H1 (cell line): ENCODE measurements at regions not wholly inside any gene's neighbourhood (a gene's known extent, or its start where the extent isn't known, plus 50 kb on each side); places are given as distances from the start of the nearest gene placed in this dataset.
"Not testable (repeated sequence)": the region's sequence is repeated elsewhere in the genome, so short reads cannot be mapped to it uniquely, and the experiment has no call there.

Source experiments
- CTCF ChIA-PET: fragments of 300-600 bp; sonication (Branson Sonifier 250); formaldehyde crosslinking; loops from one replicate; lab custom pipeline; 2021; ENCODE audit not compliant: partially characterized antibody; lab: Charles Lee
- POLR2A ChIA-PET: fragments of 300-600 bp; sonication (Branson Sonifier 250); formaldehyde crosslinking; loops from one replicate; lab custom pipeline; 2021; ENCODE audit warnings: inconsistent platforms; ENCODE audit not compliant: partially characterized antibody; lab: Charles Lee
- DNase-seq, 2 experiments: peaks; one replicate each; pipeline versions ENCODE4 v3.0.0 to v3.0.0-alpha.2; 2010 to 2022; ENCODE audit warnings: low spot score in 2 of 2, low read depth in 1 of 2, mixed read lengths in 1 of 2
- FAIRE-seq: peaks from 2 replicates; lab custom pipeline; 2011; peaks lifted over from hg19 to GRCh38; lab: Jason Lieb, UNC
- H2AFZ ChIP-seq: 2 replicates; pipeline ENCODE4 v1.8.1; 2012; ENCODE audit warnings: low read length, inconsistent platforms
- H2AK5ac ChIP-seq: 2 replicates; pipeline ENCODE4 v1.6.1; 2013; ENCODE audit warnings: low read depth, low read length
- H2BK120ac ChIP-seq: replicated peaks from 2 replicates; pipeline ENCODE3; 2013; ENCODE audit warnings: low read depth, low read length, inconsistent platforms
- H2BK12ac ChIP-seq: 2 replicates; pipeline ENCODE4 v1.6.1; 2013; ENCODE audit warnings: low read depth, low read length
- H2BK15ac ChIP-seq: 2 replicates; pipeline ENCODE4 v1.6.1; 2013; ENCODE audit warnings: low read length
- H2BK20ac ChIP-seq: 2 replicates; pipeline ENCODE4 v1.6.1; 2013; ENCODE audit warnings: low read length
- H2BK5ac ChIP-seq: 2 replicates; pipeline ENCODE4 v1.6.1; 2013; ENCODE audit warnings: low read depth, low read length
- H3K14ac ChIP-seq: 2 replicates; pipeline ENCODE4 v1.6.1; 2013; ENCODE audit warnings: inconsistent platforms; ENCODE audit not compliant: insufficient read length
- H3K18ac ChIP-seq: 2 replicates; pipeline ENCODE4 v1.6.1; 2013; ENCODE audit warnings: low read length; ENCODE audit errors: extremely low read depth
- H3K23ac ChIP-seq: 2 replicates; pipeline ENCODE4 v1.6.1; 2013; ENCODE audit warnings: inconsistent platforms; ENCODE audit not compliant: insufficient read length
- H3K23me2 ChIP-seq: 2 replicates; pipeline ENCODE4 v1.6.1; 2013; ENCODE audit warnings: low read depth, low read length
- H3K27ac ChIP-seq: 2 replicates; pipeline ENCODE4 v1.6.1; 2011; ENCODE audit warnings: low read depth, low read length, inconsistent platforms
- H3K27me3 ChIP-seq, 4 experiments: replicated peaks in 1 of 4; 1 replicate in 1 of 4; 2 replicates in 3 of 4; pipeline versions ENCODE4 v1.6.1 to v1.8.1; 2011 to 2013; ENCODE audit warnings: low read length in 3 of 4, mild to moderate bottlenecking in 3 of 4, inconsistent platforms in 2 of 4, mixed read lengths in 2 of 4, moderate library complexity in 1 of 4; ENCODE audit not compliant: control insufficient read depth in 3 of 4, insufficient read depth in 3 of 4; ENCODE audit errors: extremely low read depth in 1 of 4
- H3K36me3 ChIP-seq, 4 experiments: 2 replicates each; pipeline versions ENCODE4 v1.6.1 to v1.8.1; 2011 to 2013; ENCODE audit warnings: mild to moderate bottlenecking in 4 of 4, low read length in 3 of 4, moderate library complexity in 2 of 4, control low read depth in 1 of 4, inconsistent platforms in 1 of 4; ENCODE audit not compliant: insufficient read depth in 4 of 4, control insufficient read depth in 2 of 4
- H3K4ac ChIP-seq: replicated peaks from 2 replicates; pipeline ENCODE3; 2013; ENCODE audit warnings: low read length, low read depth, mixed read lengths, inconsistent platforms; ENCODE audit not compliant: insufficient read length
- H3K4me1 ChIP-seq, 4 experiments: replicated peaks in 1 of 4; 1 replicate in 1 of 4; 2 replicates in 3 of 4; pipeline versions ENCODE4 v1.6.1 to v1.8.1; 2011 to 2013; ENCODE audit warnings: low read length in 3 of 4, inconsistent platforms in 2 of 4, mixed read lengths in 1 of 4; ENCODE audit not compliant: insufficient read depth in 4 of 4, control insufficient read depth in 3 of 4
- H3K4me2 ChIP-seq, 2 experiments: 2 replicates each; pipeline versions ENCODE4 v1.6.1 to v1.8.1; 2011 to 2013; ENCODE audit warnings: low read depth in 2 of 2, low read length in 2 of 2, control low read depth in 1 of 2, inconsistent platforms in 1 of 2, mild to moderate bottlenecking in 1 of 2; ENCODE audit not compliant: insufficient read depth in 1 of 2
- H3K4me3 ChIP-seq, 4 experiments: fragments of 200-600, 300-600 bp in 1 of 4; sonication (generic), shearing (Covaris generic), sonication (Bioruptor Twin) in 1 of 4; 2 replicates each; pipeline versions ENCODE4 v1.5.1 to v1.8.1; 2011 to 2016; ENCODE audit warnings: low read length in 4 of 4, low read depth in 3 of 4, control low read depth in 2 of 4, inconsistent platforms in 2 of 4, mild to moderate bottlenecking in 2 of 4, mixed read lengths in 1 of 4, moderate library complexity in 1 of 4; ENCODE audit not compliant: insufficient read depth in 2 of 4; ENCODE audit errors: extremely low read depth in 1 of 4
- H3K56ac ChIP-seq: replicated peaks from 2 replicates; pipeline ENCODE3; 2013; ENCODE audit warnings: low read depth, mild to moderate bottlenecking, mixed read lengths, low read length, inconsistent platforms; ENCODE audit not compliant: insufficient read length
- H3K79me1 ChIP-seq: 2 replicates; pipeline ENCODE4 v1.6.1; 2013; ENCODE audit warnings: low read depth, low read length, control low read depth
- H3K79me2 ChIP-seq, 2 experiments: 2 replicates each; pipeline versions ENCODE4 v1.6.1 to v1.8.1; 2012 to 2013; ENCODE audit warnings: low read length in 2 of 2, mild to moderate bottlenecking in 2 of 2, inconsistent platforms in 1 of 2; ENCODE audit not compliant: insufficient read depth in 2 of 2, control insufficient read depth in 1 of 2
- H3K9ac ChIP-seq, 4 experiments: replicated peaks in 1 of 4; 1 replicate in 1 of 4; 2 replicates in 3 of 4; pipeline versions ENCODE4 v1.6.1 to v1.8.1; 2011 to 2013; ENCODE audit warnings: low read depth in 3 of 4, low read length in 3 of 4, control low read depth in 2 of 4, mild to moderate bottlenecking in 2 of 4, moderate library complexity in 2 of 4, inconsistent platforms in 1 of 4; ENCODE audit errors: extremely low read depth in 1 of 4
- H3K9me3 ChIP-seq, 2 experiments: 2 replicates each; pipeline versions ENCODE4 v1.6.1 to v1.8.1; 2012 to 2013; ENCODE audit warnings: mild to moderate bottlenecking in 2 of 2, moderate library complexity in 2 of 2, control low read depth in 1 of 2, inconsistent platforms in 1 of 2, low read depth in 1 of 2, low read length in 1 of 2, mixed read lengths in 1 of 2; ENCODE audit not compliant: insufficient read depth in 2 of 2
- H4K20me1 ChIP-seq, 2 experiments: replicated peaks in 1 of 2; 2 replicates each; pipeline versions ENCODE3 to v1.8.1; 2011 to 2013; ENCODE audit warnings: inconsistent platforms in 2 of 2, low read length in 2 of 2, mild to moderate bottlenecking in 1 of 2; ENCODE audit not compliant: insufficient read depth in 2 of 2, control insufficient read depth in 1 of 2
- H4K5ac ChIP-seq: 2 replicates; pipeline ENCODE4 v1.6.1; 2013; ENCODE audit warnings: low read length, low read depth, mixed read lengths, inconsistent platforms; ENCODE audit not compliant: insufficient read length
- H4K8ac ChIP-seq: 2 replicates; pipeline ENCODE4 v1.8.0; 2013; ENCODE audit warnings: mild to moderate bottlenecking, moderate library complexity, low read length, inconsistent platforms; ENCODE audit not compliant: insufficient read depth; ENCODE audit errors: extremely low read depth
- H4K91ac ChIP-seq: replicated peaks from 2 replicates; pipeline ENCODE3; 2013; ENCODE audit warnings: low read length, mixed read lengths, inconsistent platforms; ENCODE audit not compliant: insufficient read length
- WGBS, 2 experiments: shearing (Covaris generic) in 1 of 2; methylation state at CpG; one replicate each; pipeline versions ENCODE4 v1.1.6 to v1.1.7; 2013 to 2015; ENCODE audit warnings: low lambda C conversion rate in 2 of 2, mixed read lengths in 2 of 2, inconsistent platforms in 1 of 2, low coverage in 1 of 2, missing lambda C conversion rate in 1 of 2; ENCODE audit not compliant: insufficient replicate concordance in 2 of 2, insufficient coverage in 1 of 2, insufficient read length in 1 of 2; ENCODE audit errors: extremely low coverage in 1 of 2, missing lambda C conversion rate in 1 of 2; 5-methylcytosine and 5-hydroxymethylcytosine counted together

DNA sequence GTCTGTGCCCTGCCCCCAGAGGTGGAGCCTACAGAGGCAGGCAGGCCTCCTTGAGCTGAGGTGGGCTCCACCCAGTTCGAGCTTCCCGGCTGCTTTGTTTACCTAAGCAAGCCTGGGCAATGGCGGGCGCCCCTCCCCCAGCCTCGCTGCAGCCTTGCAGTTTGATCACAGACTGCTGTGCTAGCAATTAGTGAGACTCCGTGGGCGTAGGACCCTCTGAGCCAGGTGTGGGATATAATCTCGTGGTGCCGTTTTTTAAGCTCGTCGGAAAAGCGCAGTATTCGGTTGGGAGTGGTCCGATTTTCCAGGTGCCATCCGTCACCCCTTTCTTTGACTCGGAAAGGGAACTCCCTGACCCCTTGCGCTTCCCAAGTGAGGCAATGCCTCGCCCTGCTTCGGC lies 383.1 kb upstream of the ZEB2 start:
- H3K9me3 ChIP-seq, H3K23me2 ChIP-seq, H3K23ac ChIP-seq, CTCF ChIA-PET, H3K14ac ChIP-seq, H4K5ac ChIP-seq, H2BK15ac ChIP-seq, H3K9ac ChIP-seq, H3K79me2 ChIP-seq, H3K4ac ChIP-seq, H3K4me1 ChIP-seq, H2AFZ ChIP-seq, H2BK5ac ChIP-seq, H3K27me3 ChIP-seq, H2AK5ac ChIP-seq, H4K8ac ChIP-seq, H4K20me1 ChIP-seq, H3K18ac ChIP-seq, H2BK20ac ChIP-seq, H4K91ac ChIP-seq, H3K36me3 ChIP-seq, H3K79me1 ChIP-seq, FAIRE-seq, H2BK12ac ChIP-seq, H3K56ac ChIP-seq, H2BK120ac ChIP-seq, H3K27ac ChIP-seq: not testable (repeated sequence)
- POLR2A ChIA-PET, result interaction anchor here (0.7 to 1.0 kb wide), 2 partner anchors 195 to 263 kb away, joined by 3 read pairs; no protein-coding TSS in a partner anchor
- Histone ChIP-seq H3K4me3 (peak overlapping the region in 1 of 4 experiments; percentile 31; a peak in 1 of 8 replicates), H3K4me2 (peak overlapping the region; percentile 21 to 70; a peak in 2 of 4 replicates)
- DNase-seq, result peak in 1 of 2 experiments; percentile 53
- WGBS, 2 experiments, result 67% methylated on average over 14 of the region's 19 CpGs; no CpG with 5 or more reads in 1 of the 2 experiments

DNA sequence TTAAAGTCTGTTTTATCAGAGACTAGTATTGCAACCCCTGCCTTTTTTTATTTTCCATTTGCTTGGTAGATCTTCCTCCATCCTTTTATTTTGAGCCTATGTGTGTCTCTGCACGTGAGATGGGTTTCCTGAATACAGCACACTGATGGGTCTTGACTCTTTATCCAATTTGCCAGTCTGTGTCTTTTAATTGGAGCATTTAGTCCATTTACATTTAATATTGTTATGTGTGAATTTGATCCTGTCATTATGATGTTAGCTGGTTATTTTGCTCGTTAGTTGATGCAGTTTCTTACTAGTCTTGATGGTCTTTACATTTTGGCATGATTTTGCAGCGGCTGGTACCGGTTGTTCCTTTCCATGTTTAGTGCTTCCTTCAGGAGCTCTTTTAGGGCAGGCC lies 381.5 kb upstream of the ZEB2 start:
- FAIRE-seq, H3K9me3 ChIP-seq, H3K4ac ChIP-seq, H2BK20ac ChIP-seq, H3K4me1 ChIP-seq, H4K20me1 ChIP-seq, DNase-seq, H3K79me2 ChIP-seq, H3K56ac ChIP-seq, H3K79me1 ChIP-seq, H3K23ac ChIP-seq, POLR2A ChIA-PET, H2BK5ac ChIP-seq, H2AK5ac ChIP-seq, H3K23me2 ChIP-seq, H3K27me3 ChIP-seq, H3K9ac ChIP-seq, H3K18ac ChIP-seq, H2BK12ac ChIP-seq, H2AFZ ChIP-seq, H3K36me3 ChIP-seq, H2BK15ac ChIP-seq, H3K4me2 ChIP-seq, H4K5ac ChIP-seq, H3K14ac ChIP-seq, CTCF ChIA-PET, H4K8ac ChIP-seq, H4K91ac ChIP-seq, H3K4me3 ChIP-seq, H2BK120ac ChIP-seq, H3K27ac ChIP-seq: not testable (repeated sequence)
- 47% methylated on average over 2 of the region's 4 CpGs; no CpG with 5 or more reads in 1 of the 2 experiments for WGBS, 2 experiments
